Fibroblast of the aortic adventitia (primary cell): ENCODE measurements at regions not wholly inside any gene's neighbourhood (a gene's known extent, or its start where the extent isn't known, plus 50 kb on each side); places are given as distances from the start of the nearest gene placed in this dataset.
A peak's percentile ranks its signal among the peaks of the same experiment; 100 is the strongest.
"Not testable (repeated sequence)": the region's sequence is repeated elsewhere in the genome, so short reads cannot be mapped to it uniquely, and the experiment has no call there.

Source experiments
- DNase-seq: peaks from one replicate; pipeline ENCODE4 v3.0.0-alpha.2; 2010; ENCODE audit warnings: low read depth
- H3K4me3 ChIP-seq: 2 replicates; pipeline ENCODE4 v1.5.1; 2011; ENCODE audit warnings: low read depth, mild to moderate bottlenecking, control low read depth, low read length, moderate library complexity
- TF ChIP-seq, protein P1 (sequence below): IDR thresholded peaks from 2 replicates; pipeline ENCODE4 v1.5.1; 2011; ENCODE audit warnings: mild to moderate bottlenecking, low read length, control low read depth, inconsistent platforms; ENCODE audit not compliant: insufficient read depth

GRCh38 chr16:88144028-88144511 lies 192.8 kb downstream of the BANP start:
- peak; percentile 64 for DNase-seq
- TF ChIP-seq, protein P1, sequence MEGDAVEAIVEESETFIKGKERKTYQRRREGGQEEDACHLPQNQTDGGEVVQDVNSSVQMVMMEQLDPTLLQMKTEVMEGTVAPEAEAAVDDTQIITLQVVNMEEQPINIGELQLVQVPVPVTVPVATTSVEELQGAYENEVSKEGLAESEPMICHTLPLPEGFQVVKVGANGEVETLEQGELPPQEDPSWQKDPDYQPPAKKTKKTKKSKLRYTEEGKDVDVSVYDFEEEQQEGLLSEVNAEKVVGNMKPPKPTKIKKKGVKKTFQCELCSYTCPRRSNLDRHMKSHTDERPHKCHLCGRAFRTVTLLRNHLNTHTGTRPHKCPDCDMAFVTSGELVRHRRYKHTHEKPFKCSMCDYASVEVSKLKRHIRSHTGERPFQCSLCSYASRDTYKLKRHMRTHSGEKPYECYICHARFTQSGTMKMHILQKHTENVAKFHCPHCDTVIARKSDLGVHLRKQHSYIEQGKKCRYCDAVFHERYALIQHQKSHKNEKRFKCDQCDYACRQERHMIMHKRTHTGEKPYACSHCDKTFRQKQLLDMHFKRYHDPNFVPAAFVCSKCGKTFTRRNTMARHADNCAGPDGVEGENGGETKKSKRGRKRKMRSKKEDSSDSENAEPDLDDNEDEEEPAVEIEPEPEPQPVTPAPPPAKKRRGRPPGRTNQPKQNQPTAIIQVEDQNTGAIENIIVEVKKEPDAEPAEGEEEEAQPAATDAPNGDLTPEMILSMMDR, result no peak
- no peak overlapping the region for H3K4me3 ChIP-seq

DNA sequence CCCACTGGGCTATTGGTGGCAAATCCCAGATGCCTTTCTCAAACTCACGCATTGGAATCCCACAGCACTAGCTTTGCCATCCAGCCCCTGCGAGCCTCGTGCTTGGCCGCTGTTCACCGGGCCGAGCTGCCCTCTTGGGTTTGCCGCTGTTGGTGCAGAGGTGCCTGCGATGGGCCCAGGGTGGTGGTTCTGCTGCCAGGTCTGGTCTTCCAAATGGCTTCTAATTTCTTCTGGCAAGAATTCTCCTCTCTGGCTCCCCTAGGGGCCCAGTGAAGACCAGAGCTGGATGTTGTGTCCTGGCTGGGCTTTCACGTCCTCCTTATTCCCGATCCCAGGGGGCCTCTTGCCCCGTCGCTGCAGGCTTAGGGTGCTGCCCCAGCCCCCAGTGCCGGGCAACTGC lies 194.1 kb downstream of the BANP start:
- TF ChIP-seq, protein P1, result peak; percentile 22
- not testable (repeated sequence) for H3K4me3 ChIP-seq
- DNase-seq, result peak; percentile 54

GRCh38 chr16:88145824-88146405 lies 194.7 kb downstream of the BANP start:
- not testable (repeated sequence) for H3K4me3 ChIP-seq, DNase-seq

DNA sequence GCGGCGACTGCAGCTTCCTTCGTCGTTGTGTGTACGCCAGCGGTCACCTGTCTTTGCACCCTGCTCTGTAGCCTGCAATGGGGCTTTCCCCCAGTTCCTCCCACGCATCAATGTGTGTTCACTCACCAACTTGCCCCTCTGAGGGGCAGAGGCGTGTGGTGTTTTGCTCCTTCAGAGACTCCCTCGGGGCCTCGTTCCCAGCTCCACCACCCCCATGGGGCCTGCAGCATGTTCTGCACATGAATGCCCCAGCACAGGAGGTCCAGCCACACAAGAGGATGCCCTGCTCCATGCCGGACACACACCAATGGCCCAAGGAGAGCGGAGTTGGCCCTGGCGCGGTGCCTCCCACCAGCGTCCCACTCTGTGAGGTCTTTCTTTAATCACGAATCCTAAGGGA lies 196.8 kb downstream of the BANP start:
- not testable (repeated sequence) for H3K4me3 ChIP-seq, DNase-seq

DNA sequence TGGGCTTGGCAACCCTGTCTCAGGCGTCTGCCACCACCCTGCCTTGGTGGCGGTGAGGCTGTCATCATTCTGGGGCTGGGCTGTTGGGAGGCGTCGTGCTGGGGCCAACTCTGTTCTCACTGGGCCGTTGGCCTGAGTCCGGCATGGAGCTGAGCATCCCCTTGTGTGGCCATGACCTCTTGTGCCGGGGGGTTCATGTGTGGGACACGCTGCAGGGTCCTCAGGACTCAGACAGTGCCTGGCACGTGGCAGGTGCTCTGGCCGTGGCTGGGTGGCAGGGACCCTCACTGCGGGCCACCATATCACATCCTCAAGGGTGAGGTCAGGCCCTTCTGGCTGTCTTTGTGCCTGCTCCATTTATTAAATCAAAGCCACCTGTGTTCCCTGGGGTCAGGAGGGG lies 197.4 kb downstream of the BANP start:
- H3K4me3 ChIP-seq, DNase-seq: not testable (repeated sequence)

- not testable (repeated sequence) for DNase-seq
Measured at GRCh38 chr16:88149158-88149603, 197.9 kb downstream of the BANP start.

GRCh38 chr16:88149663-88150062 lies 198.4 kb downstream of the BANP start:
- H3K4me3 ChIP-seq, DNase-seq: not testable (repeated sequence)

More at GRCh38 chr16:88149158-88149603, 197.9 kb downstream of the BANP start:
- H3K4me3 ChIP-seq, result not testable (repeated sequence)

DNA sequence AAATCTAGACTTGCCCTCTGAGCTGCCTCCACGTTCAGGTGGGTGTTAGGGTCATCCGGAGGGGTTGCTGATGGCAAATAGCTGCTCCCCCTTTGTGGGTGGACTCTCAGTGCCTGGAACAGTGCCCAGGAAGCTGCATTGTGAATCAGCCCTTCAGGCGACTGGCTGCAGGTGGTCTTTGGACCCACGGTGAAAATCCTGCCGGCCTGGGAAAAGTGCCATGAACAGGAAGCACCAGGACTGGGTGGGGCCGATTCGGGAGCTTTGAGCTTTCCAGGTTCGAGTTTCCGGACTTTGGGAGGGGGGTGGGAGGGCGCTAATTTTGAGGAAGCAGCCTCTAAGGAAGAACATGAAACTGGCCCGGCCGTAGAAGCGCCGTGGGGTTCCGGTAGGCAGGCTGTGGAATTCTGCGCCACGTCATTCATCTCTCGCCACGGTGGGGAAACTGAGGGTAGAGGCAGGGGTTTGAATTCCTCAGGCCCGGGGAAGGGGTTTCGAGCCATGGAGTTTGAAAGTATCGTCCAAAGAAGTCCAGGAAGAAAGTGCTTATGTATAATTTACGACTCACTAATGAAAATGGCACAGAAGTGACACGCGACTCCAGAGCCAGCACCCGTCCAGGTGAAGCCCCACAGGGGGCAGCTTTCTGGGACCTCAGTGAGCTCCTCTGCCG lies 199.4 kb downstream of the BANP start:
- H3K4me3 ChIP-seq, DNase-seq: not testable (repeated sequence)

GRCh38 chr16:88151129-88151499 lies 199.9 kb downstream of the BANP start:
- not testable (repeated sequence) for H3K4me3 ChIP-seq
- peak; percentile 51 for DNase-seq

DNA sequence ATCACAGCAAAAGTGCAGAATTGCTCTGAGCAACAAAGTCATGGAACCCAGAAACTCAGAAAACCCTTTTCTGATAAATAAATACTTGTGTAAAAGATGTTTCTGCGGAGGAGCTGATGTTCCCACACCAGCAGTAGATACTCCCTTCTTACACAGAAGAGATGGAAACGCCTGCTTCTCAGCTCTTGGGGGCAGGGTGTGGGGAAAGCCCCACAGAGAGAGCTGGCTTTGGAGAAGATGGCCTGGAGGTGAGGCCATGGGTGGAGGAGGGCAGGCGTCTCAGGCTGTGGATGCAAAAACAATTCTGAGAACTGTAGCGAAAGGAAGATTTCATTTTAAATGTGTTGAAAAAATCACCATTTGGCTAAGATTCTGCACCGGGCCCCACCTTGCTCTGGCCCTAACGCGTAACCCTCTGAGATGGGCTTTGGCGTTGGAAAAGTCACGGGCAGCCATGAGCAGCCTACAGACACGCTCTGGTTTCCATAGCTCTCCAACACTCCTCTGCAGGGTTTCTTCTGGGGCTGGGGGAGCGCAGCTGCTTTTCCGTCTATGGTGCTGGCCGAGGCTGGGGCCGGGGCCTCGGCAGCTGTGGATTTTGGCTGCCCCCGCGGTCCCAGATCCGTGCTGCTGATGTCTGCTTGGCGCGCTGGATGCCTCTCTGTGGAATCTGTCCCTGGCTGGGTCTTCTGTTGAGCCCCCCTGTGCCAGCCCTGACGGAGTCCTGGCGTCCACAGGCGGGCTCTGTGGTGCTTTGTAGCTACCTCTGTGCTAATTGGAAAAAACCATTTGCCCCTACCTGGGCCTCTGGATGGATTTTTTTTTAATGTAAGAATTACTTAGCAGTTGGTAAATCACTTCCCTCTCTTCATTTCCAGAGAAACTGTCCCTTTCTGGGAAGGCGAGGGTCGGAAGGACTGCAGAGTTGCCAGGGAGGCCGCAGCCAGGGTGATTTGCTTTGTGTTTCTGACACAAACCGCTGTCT lies 200.9 kb downstream of the BANP start:
- not testable (repeated sequence) for H3K4me3 ChIP-seq, DNase-seq

DNA sequence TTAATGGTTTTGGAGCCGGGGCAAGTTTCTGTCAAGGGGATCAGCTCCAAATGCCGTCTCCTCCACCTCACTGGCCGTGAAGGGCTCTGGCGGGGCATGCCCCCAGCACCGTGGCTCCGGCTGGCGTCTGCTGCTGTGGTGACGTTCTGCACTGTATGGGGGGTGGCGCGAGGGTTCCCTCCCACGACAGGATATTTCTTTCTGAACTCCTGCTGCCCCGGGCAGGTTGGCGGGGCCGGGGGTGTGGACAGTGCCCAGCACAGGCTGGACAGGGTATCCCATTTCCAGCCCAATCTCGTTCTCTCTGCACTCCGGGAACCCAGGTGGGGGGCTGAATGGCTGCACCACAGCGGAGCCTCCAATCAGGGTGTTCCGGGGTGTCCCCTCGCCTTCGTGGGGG lies 201.6 kb downstream of the BANP start:
- not testable (repeated sequence) for DNase-seq, H3K4me3 ChIP-seq

DNA sequence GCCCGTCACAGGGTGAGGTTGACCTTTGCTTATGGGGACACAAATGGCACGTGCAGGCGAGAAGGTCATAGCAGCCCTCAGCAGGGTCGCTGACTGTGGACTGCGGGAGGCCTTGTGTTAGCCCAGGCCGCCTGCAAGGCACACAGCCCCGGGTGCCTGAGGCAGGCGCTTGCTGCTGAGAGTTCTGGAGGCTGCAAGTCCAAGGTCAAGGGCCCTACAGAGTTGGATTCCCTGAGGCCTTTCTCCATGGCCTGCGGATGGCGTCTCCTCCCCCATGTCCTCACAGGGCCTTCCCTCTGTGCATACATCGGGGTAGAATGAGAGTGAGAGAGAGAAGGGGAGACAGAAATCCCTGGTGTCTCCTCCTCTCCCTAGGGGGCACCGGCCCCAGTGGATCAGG lies 202.3 kb downstream of the BANP start:
- H3K4me3 ChIP-seq, DNase-seq: not testable (repeated sequence)

- H3K4me3 ChIP-seq, DNase-seq: not testable (repeated sequence)
Measured at GRCh38 chr16:88154886-88155285, 203.7 kb downstream of the BANP start.

DNA sequence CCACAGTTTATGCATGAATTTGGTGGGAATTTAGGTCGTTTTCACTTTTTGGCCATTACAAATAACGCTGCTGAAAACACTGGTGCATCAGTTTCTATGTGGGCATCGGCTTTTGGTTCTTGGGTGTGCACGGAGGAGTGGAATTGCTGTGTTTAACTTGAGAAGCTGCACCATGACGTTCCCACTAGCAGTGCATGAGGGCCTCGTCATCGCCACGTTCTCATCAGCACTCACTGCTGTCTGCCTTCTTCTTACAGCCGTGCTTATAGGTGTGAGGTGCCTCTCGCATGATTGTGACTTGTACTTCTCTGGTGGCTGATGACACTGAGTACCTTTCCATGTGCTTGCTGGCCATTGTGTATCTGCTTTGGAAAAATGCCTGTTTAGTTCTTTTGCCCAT lies 204.4 kb downstream of the BANP start:
- not testable (repeated sequence) for DNase-seq, H3K4me3 ChIP-seq

DNA sequence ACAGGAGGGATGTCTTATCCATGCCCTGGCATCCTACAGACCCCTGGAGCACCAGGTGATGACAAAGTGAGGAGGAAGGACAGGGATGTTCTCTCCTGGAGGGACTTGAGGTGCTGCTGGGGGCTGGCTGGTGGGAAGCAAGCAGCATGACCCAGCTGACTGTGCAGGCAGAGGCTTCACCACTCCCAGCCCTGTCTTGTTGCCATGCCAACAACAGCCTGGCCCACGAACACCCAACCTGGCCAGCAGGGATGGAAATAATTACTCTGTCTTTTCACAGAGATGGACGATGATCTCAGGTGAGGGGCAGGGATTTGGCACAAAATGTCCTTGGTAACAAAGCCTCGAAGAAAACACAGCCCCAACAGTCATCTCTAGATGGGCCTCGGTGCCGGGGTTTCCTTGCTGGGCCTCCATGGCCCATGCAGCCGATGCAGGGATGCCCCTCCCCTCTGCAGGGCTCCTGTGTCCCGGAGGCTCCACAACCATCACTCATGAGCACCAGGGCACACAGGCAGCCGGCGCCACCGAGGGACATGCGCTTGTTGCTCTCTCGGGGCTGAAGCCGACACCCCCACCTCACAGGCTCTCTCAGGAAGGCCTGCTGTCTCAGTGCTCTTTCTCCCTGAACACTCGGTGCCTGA lies 205.5 kb downstream of the BANP start:
- not testable (repeated sequence) for H3K4me3 ChIP-seq, DNase-seq

GRCh38 chr16:88157686-88158085 lies 206.5 kb downstream of the BANP start:
- not testable (repeated sequence) for DNase-seq, H3K4me3 ChIP-seq
